ENCODE measurements at regions not wholly inside any gene's neighbourhood (a gene's known extent, or its start where the extent isn't known, plus 50 kb on each side); places are given as distances from the start of the nearest gene placed in this dataset.

- Mint-ChIP-seq H3K4me3 (no peak overlapping the region), H3K36me3 (ENCODE audit: low read depth) (no peaks in the 10 kb centered on the region), H3K27me3 (ENCODE audit: low read depth) (peaks cover 7% of the 10 kb centered on the region), H3K27ac (ENCODE audit: unreplicated experiment) (no peak overlapping the region), H3K9me3 (no peaks in the 10 kb centered on the region), H3K4me1 (peaks cover 15% of the 10 kb centered on the region)
- TF ChIP-seq, protein P1, sequence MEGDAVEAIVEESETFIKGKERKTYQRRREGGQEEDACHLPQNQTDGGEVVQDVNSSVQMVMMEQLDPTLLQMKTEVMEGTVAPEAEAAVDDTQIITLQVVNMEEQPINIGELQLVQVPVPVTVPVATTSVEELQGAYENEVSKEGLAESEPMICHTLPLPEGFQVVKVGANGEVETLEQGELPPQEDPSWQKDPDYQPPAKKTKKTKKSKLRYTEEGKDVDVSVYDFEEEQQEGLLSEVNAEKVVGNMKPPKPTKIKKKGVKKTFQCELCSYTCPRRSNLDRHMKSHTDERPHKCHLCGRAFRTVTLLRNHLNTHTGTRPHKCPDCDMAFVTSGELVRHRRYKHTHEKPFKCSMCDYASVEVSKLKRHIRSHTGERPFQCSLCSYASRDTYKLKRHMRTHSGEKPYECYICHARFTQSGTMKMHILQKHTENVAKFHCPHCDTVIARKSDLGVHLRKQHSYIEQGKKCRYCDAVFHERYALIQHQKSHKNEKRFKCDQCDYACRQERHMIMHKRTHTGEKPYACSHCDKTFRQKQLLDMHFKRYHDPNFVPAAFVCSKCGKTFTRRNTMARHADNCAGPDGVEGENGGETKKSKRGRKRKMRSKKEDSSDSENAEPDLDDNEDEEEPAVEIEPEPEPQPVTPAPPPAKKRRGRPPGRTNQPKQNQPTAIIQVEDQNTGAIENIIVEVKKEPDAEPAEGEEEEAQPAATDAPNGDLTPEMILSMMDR (conservative IDR thresholded peaks at IDR 0.05): no peak
- DNase-seq (ENCODE audit: low read depth, low spot score): no peak
Observed at GRCh38 chr16:65225488-65225887, 103.6 kb upstream of the CDH11 start.

DNA sequence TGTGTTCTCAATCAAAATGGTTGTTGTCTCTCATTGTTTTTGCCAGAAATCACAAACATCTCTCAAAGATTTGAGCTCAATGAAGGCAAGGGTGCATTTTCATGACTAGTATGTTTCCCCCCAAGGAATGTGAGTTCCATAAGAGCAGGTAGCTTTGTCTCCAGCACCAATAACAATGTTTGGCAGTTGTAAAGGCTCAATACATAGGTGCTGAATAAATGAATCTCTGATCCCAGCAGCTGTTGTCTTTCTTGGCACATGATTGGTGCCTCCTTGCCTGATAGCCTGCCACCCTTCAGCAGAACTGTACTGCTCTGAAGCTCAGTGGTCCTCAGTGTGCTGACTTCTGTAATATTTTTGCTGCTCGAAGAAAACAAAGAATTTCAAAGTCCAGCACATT, 103.1 kb upstream of the CDH11 start:
- TF ChIP-seq, protein P1 (conservative IDR thresholded peaks at IDR 0.05): no peak
- peaks cover 15% of the 10 kb centered on the region for H3K4me1 Mint-ChIP-seq
- no peak overlapping the region for H3K4me3 Mint-ChIP-seq
- no peaks in the 10 kb centered on the region for H3K36me3 Mint-ChIP-seq (ENCODE audit: low read depth)
- H3K27me3 Mint-ChIP-seq (ENCODE audit: low read depth): peaks cover 7% of the 10 kb centered on the region
- H3K27ac Mint-ChIP-seq (ENCODE audit: unreplicated experiment): no peak overlapping the region
- H3K9me3 Mint-ChIP-seq: no peaks in the 10 kb centered on the region
- no peak for DNase-seq (ENCODE audit: low read depth, low spot score)

- DNase-seq (ENCODE audit: low read depth, low spot score): no peak
- H3K4me3 Mint-ChIP-seq: no peak overlapping the region
- H3K9me3 Mint-ChIP-seq: no peaks in the 10 kb centered on the region
- H3K4me1 Mint-ChIP-seq: peaks cover 15% of the 10 kb centered on the region
- TF ChIP-seq, protein P1 (conservative IDR thresholded peaks at IDR 0.05): no peak
- no peak overlapping the region for H3K27ac Mint-ChIP-seq (ENCODE audit: unreplicated experiment)
- H3K36me3 Mint-ChIP-seq (ENCODE audit: low read depth): no peaks in the 10 kb centered on the region
- peaks cover 7% of the 10 kb centered on the region for H3K27me3 Mint-ChIP-seq (ENCODE audit: low read depth)
Observed at GRCh38 chr16:65224471-65224870, 102.6 kb upstream of the CDH11 start.

- H3K4me1 Mint-ChIP-seq: peaks cover 15% of the 10 kb centered on the region
- H3K4me3 Mint-ChIP-seq: no peak overlapping the region
- peaks cover 3% of the 10 kb centered on the region for H3K27me3 Mint-ChIP-seq (ENCODE audit: low read depth)
- H3K36me3 Mint-ChIP-seq (ENCODE audit: low read depth): no peaks in the 10 kb centered on the region
- no peaks in the 10 kb centered on the region for H3K9me3 Mint-ChIP-seq
- H3K27ac Mint-ChIP-seq (ENCODE audit: unreplicated experiment): no peak overlapping the region
- DNase-seq (ENCODE audit: low read depth, low spot score): no peak
- TF ChIP-seq, protein P1 (conservative IDR thresholded peaks at IDR 0.05): no peak
Observed at GRCh38 chr16:65223335-65223734, 101.5 kb upstream of the CDH11 start.

GRCh38 chr16:65222536-65222935, 100.7 kb upstream of the CDH11 start:
- H3K27me3 Mint-ChIP-seq (ENCODE audit: low read depth): peaks cover 3% of the 10 kb centered on the region
- no peak overlapping the region for H3K4me3 Mint-ChIP-seq
- DNase-seq (ENCODE audit: low read depth, low spot score): no peak
- H3K36me3 Mint-ChIP-seq (ENCODE audit: low read depth): no peaks in the 10 kb centered on the region
- H3K4me1 Mint-ChIP-seq: peaks cover 15% of the 10 kb centered on the region
- TF ChIP-seq, protein P1 (conservative IDR thresholded peaks at IDR 0.05): no peak
- H3K9me3 Mint-ChIP-seq: no peaks in the 10 kb centered on the region
- H3K27ac Mint-ChIP-seq (ENCODE audit: unreplicated experiment): no peak overlapping the region

DNA sequence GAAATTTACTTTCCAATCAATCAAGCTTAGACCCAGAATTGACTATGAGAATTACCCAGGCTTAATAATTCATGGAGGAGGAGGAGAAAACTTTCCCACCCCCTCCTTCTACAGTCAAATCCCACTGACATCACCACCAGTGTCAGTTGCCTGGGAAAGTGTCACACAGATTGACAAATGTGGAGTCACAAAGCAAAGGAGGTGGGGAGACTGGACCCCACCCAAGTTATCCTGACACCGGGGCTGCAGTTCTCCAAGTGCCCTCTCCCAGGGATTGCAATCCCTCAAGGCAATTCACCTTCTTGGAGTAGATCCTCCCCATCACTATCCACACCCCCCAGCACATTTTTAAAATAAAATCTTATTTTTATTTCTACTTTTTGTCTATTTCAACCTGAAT, 100.2 kb upstream of the CDH11 start:
- TF ChIP-seq, protein P1 (conservative IDR thresholded peaks at IDR 0.05): no peak
- no peak for DNase-seq (ENCODE audit: low read depth, low spot score)
- H3K4me1 Mint-ChIP-seq: peaks cover 15% of the 10 kb centered on the region
- peaks cover 3% of the 10 kb centered on the region for H3K27me3 Mint-ChIP-seq (ENCODE audit: low read depth)
- no peak overlapping the region for H3K4me3 Mint-ChIP-seq
- no peak overlapping the region for H3K27ac Mint-ChIP-seq (ENCODE audit: unreplicated experiment)
- no peaks in the 10 kb centered on the region for H3K9me3 Mint-ChIP-seq
- no peaks in the 10 kb centered on the region for H3K36me3 Mint-ChIP-seq (ENCODE audit: low read depth)
